ENCODE measurements at regions not wholly inside any gene's neighbourhood (a gene's known extent, or its start where the extent isn't known, plus 50 kb on each side); places are given as distances from the start of the nearest gene placed in this dataset.

DNA sequence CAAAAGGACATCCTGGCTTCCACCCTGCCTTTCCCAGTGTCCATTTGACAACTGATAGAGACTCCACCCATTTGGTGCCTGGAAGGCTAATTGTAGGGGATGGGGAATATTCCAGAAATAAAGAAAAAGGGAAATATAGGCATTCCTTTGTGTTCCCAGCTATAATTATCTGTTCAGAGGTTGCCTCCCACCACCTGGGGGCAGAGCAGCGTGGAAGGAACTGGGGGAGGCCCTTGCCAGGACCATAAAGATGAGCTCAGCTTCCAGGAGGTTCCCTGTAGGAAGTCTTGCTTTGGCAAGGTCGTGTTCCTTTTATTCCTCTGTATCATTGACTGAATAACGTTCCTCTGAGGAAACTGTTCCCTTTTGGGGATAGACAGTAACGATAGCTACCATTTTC lies 214.7 kb downstream of the TFAP2C start:
- no peaks in the 10 kb centered on the region for H3K4me1 Mint-ChIP-seq
- H3K27ac Mint-ChIP-seq: no peak overlapping the region
- H3K9me3 Mint-ChIP-seq: no peaks in the 10 kb centered on the region
- no peaks in the 10 kb centered on the region for H3K36me3 Mint-ChIP-seq
- H3K4me3 Mint-ChIP-seq: no peak overlapping the region
- peaks cover 5% of the 10 kb centered on the region for H3K27me3 Mint-ChIP-seq

- H3K4me1 Mint-ChIP-seq: no peaks in the 10 kb centered on the region
- H3K36me3 Mint-ChIP-seq: no peaks in the 10 kb centered on the region
- no peak overlapping the region for H3K27ac Mint-ChIP-seq
- no peaks in the 10 kb centered on the region for H3K9me3 Mint-ChIP-seq
- H3K27me3 Mint-ChIP-seq: peaks cover 5% of the 10 kb centered on the region
- no peak overlapping the region for H3K4me3 Mint-ChIP-seq
Measured at GRCh38 chr20:56845546-56846086, 216.5 kb downstream of the TFAP2C start.

DNA sequence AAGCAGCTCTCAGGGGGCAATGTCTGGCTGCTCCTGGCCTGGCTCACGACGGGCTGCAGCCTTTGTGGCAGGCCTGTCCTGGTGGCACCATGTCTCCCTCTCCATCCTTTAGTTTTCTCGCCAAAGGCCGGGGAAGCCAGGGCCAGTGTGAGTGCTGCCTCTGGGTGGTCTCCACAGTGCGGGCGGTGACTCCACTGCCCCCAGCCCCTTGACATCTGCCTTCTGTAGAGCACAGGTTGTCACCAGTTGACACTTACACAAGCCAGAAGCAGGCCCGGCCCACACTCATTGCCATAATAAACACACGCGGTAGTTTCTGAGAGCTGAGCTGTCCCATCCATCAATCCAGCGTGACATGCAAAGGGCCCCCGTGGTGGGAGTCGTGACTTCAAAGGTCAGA lies 219.5 kb downstream of the TFAP2C start:
- Mint-ChIP-seq H3K36me3 (no peaks in the 10 kb centered on the region), H3K4me1 (no peaks in the 10 kb centered on the region), H3K27ac (no peak overlapping the region), H3K9me3 (no peaks in the 10 kb centered on the region), H3K4me3 (no peak overlapping the region), H3K27me3 (peaks cover 5% of the 10 kb centered on the region)

DNA sequence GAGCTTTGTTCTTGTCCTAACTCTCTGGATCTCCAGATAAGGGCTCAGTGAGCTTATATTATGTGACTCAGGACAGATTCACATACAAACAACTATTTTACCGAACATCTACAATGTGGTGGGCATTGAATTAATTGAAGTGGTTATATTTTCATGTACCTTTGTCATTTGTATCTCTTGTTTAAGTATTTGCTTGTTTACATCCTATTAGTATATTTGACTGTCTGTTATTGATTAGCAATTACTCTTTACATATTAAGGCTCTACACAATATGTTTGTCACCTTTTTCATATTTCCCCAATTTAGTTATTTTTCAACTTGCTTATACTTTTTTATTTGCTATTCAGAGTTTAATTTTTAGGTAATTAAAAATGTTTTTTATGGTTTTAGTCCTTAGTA lies 222.4 kb downstream of the TFAP2C start:
- H3K4me3 Mint-ChIP-seq: no peak overlapping the region
- H3K4me1 Mint-ChIP-seq: no peaks in the 10 kb centered on the region
- H3K27ac Mint-ChIP-seq: no peak overlapping the region
- no peaks in the 10 kb centered on the region for H3K36me3 Mint-ChIP-seq
- H3K9me3 Mint-ChIP-seq: no peaks in the 10 kb centered on the region
- peaks cover 2% of the 10 kb centered on the region for H3K27me3 Mint-ChIP-seq

GRCh38 chr20:56855708-56856107 lies 226.6 kb downstream of the TFAP2C start:
- Mint-ChIP-seq H3K4me1 (no peaks in the 10 kb centered on the region), H3K4me3 (no peak overlapping the region)

GRCh38 chr20:56857950-56858349 lies 228.8 kb downstream of the TFAP2C start:
- Mint-ChIP-seq H3K4me1 (no peaks in the 10 kb centered on the region), H3K36me3 (no peaks in the 10 kb centered on the region), H3K27me3 (peaks cover 16% of the 10 kb centered on the region), H3K9me3 (no peaks in the 10 kb centered on the region), H3K27ac (no peak overlapping the region), H3K4me3 (no peak overlapping the region)

More at GRCh38 chr20:56855708-56856107, 226.6 kb downstream of the TFAP2C start:
- peaks cover 8% of the 10 kb centered on the region for H3K27me3 Mint-ChIP-seq
- H3K36me3 Mint-ChIP-seq: no peaks in the 10 kb centered on the region
- H3K27ac Mint-ChIP-seq: no peak overlapping the region
- no peaks in the 10 kb centered on the region for H3K9me3 Mint-ChIP-seq

- no peaks in the 10 kb centered on the region for H3K4me1 Mint-ChIP-seq
- H3K9me3 Mint-ChIP-seq: no peaks in the 10 kb centered on the region
- H3K27ac Mint-ChIP-seq: no peak overlapping the region
- H3K4me3 Mint-ChIP-seq: no peak overlapping the region
- peaks cover 22% of the 10 kb centered on the region for H3K27me3 Mint-ChIP-seq
- H3K36me3 Mint-ChIP-seq: no peaks in the 10 kb centered on the region
Measured at GRCh38 chr20:56859039-56859800, 230.1 kb downstream of the TFAP2C start.

DNA sequence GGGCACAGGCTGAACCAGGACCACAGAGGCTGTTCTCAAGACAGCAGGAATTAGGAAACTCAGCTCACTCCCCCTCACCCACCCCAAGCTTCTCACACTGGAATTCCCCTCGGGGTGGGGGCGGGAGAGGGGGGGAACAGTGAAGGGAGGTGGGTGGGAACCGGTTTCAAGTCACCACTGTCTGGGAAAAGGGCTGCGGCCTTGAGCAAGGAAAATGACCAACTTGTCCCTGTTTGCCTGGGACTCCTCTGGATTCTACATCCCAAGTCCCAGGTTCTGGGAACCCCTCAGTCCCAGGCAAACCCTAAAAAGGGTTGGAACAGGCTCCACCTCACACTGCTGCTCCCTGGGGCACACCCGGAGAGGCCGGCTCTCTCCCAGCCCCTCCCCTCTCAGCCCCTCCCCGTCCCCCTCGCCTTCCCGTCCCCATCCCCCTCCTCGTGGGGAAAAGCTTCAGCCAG lies 230.7 kb downstream of the TFAP2C start:
- H3K27ac Mint-ChIP-seq: no peak overlapping the region
- H3K36me3 Mint-ChIP-seq: no peaks in the 10 kb centered on the region
- H3K9me3 Mint-ChIP-seq: no peaks in the 10 kb centered on the region
- peaks cover 22% of the 10 kb centered on the region for H3K27me3 Mint-ChIP-seq
- H3K4me3 Mint-ChIP-seq: no peak overlapping the region
- no peaks in the 10 kb centered on the region for H3K4me1 Mint-ChIP-seq

GRCh38 chr20:56860413-56860812 lies 231.3 kb downstream of the TFAP2C start:
- H3K4me3 Mint-ChIP-seq: no peak overlapping the region
- H3K4me1 Mint-ChIP-seq: no peaks in the 10 kb centered on the region
- no peaks in the 10 kb centered on the region for H3K36me3 Mint-ChIP-seq
- H3K9me3 Mint-ChIP-seq: no peaks in the 10 kb centered on the region
- peaks cover 22% of the 10 kb centered on the region for H3K27me3 Mint-ChIP-seq
- H3K27ac Mint-ChIP-seq: no peak overlapping the region

DNA sequence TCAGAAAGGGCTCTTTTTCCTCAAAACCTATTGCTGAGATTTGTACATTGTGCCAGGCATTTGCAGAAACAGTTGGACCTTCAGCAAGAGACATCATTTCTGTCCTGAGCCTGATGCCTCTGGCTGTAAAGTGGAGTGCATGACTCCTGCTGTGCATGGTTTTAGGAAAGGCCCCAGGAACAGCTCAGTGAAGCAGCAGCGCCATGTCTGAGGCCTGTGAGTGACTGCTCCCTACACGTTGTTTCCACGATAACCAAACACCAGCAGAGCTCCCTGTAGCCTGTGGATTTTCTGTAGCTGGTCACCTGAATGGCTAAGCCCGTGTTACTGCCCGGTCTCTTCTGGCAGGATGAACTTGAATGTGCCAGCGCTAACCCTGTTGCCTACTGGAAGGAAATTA lies 232.5 kb downstream of the TFAP2C start:
- H3K9me3 Mint-ChIP-seq: no peaks in the 10 kb centered on the region
- peaks cover 24% of the 10 kb centered on the region for H3K27me3 Mint-ChIP-seq
- no peaks in the 10 kb centered on the region for H3K4me1 Mint-ChIP-seq
- H3K36me3 Mint-ChIP-seq: no peaks in the 10 kb centered on the region
- no peak overlapping the region for H3K4me3 Mint-ChIP-seq
- H3K27ac Mint-ChIP-seq: no peak overlapping the region

- H3K4me3 Mint-ChIP-seq: no peak overlapping the region
- no peak overlapping the region for H3K27ac Mint-ChIP-seq
Measured at GRCh38 chr20:56865055-56865454, 235.9 kb downstream of the TFAP2C start.

DNA sequence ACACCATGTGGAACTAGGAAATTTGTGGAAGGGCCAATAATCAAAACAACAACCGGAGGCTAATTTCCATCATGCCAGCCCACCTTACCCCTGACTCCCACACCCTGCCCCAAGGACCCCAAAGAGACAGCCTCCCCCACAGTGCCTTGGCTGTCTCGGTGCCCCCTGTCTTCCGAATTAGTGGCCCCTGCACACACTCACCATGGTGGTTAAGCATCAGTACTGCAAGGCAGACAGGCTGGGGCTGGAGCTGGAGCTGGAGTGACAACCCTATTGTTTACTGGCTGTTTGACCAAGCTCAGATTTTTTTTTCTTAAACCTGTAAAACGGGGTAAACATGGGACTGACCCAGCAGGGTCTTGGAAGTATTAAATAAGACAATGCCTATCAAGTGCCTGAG lies 238.0 kb downstream of the TFAP2C start:
- H3K4me1 Mint-ChIP-seq: no peaks in the 10 kb centered on the region
- H3K27ac Mint-ChIP-seq: no peak overlapping the region
- no peaks in the 10 kb centered on the region for H3K9me3 Mint-ChIP-seq
- H3K36me3 Mint-ChIP-seq: no peaks in the 10 kb centered on the region
- H3K27me3 Mint-ChIP-seq: peaks cover 14% of the 10 kb centered on the region
- no peak overlapping the region for H3K4me3 Mint-ChIP-seq

More at GRCh38 chr20:56865055-56865454, 235.9 kb downstream of the TFAP2C start:
- no peaks in the 10 kb centered on the region for H3K9me3 Mint-ChIP-seq
- peaks cover 20% of the 10 kb centered on the region for H3K27me3 Mint-ChIP-seq
- no peaks in the 10 kb centered on the region for H3K4me1 Mint-ChIP-seq
- H3K36me3 Mint-ChIP-seq: no peaks in the 10 kb centered on the region

DNA sequence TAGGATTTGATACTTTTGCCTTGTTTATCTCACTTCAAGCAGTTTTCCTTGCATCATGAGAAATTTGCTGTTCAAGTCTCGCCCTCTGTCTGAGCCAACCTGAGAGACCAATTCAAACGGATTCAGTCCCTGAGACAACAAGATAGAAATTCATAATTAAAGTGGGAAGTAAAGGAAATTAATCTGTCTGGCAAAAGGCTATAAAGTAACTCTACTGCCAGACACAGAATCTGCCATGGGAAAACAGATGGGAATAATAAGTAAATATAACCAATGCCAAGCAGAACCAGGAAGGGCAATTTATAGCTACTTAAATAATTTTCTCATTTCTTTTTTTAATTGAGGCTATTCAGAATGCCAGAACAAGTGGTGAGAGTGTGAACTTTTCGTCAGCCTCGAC lies 239.6 kb downstream of the TFAP2C start:
- Mint-ChIP-seq H3K27ac (no peak overlapping the region), H3K4me1 (no peaks in the 10 kb centered on the region), H3K36me3 (no peaks in the 10 kb centered on the region), H3K9me3 (no peaks in the 10 kb centered on the region), H3K27me3 (peaks cover 4% of the 10 kb centered on the region), H3K4me3 (no peak overlapping the region)

DNA sequence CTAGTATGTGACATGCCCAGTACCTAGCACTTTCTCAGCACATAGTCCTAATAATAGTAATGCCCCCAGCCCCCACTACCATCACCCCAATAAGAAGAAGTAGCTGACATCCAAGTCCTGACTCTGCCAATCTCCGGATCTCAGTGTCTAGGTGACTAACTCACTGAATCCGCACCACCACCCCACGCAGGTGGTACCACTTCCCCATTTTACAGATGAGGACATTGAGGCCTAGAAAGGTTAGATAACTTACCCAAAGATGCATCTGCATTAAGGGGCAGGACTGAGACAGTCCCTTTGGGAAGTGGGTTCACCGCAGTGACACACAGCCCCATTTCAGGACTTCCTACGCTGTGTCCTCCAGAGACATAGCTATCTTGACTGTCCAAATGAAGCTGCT lies 241.2 kb downstream of the TFAP2C start:
- Mint-ChIP-seq H3K9me3 (no peaks in the 10 kb centered on the region), H3K4me3 (no peak overlapping the region), H3K4me1 (no peaks in the 10 kb centered on the region), H3K36me3 (no peaks in the 10 kb centered on the region), H3K27ac (no peak overlapping the region), H3K27me3 (peaks cover 5% of the 10 kb centered on the region)

GRCh38 chr20:56871691-56872090 lies 242.6 kb downstream of the TFAP2C start:
- Mint-ChIP-seq H3K9me3 (no peaks in the 10 kb centered on the region), H3K4me1 (no peaks in the 10 kb centered on the region), H3K4me3 (no peak overlapping the region), H3K27ac (no peak overlapping the region), H3K27me3 (peaks cover 2% of the 10 kb centered on the region), H3K36me3 (no peaks in the 10 kb centered on the region)

DNA sequence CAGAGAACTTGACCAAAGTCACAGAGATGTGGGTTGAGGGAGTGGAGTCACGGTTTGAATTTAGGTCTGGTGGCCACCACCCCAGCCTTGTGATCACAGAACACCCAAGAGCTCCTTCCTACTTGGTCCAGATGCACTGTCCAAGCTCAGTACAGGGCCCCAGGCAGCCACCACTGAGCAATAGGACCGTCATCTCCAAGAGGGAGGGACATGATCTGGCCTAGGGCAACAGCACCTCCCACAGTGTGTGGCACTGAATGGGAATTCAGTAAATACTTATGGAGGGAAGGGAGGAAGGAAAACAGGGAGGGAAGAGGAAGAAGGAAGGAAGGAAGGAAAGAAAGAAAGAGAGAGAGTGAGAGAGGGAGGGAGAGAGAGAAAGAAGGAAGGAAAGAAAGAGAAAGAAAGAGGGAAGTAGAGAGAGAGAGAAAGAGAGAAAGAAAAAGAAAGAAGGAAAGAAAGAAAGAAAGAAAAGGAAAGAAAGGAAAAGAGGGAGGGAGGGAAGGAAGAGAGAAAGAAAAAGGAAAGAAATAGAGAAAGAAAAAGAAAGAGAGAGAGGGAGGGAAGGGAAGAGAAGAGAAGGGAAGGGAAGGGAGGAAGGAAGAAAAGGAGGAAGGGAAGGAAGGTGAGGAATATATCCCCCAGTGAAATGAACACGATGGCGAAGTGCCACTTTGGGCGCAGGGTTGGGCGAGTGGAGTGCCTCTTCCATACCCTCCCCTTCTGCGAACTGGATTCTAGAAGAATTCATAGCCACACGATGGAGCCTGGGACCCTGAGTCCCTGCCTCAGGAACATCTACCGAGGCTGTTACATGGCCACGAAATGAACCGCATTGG lies 243.7 kb downstream of the TFAP2C start:
- Mint-ChIP-seq H3K9me3 (no peaks in the 10 kb centered on the region), H3K27me3 (peaks cover 2% of the 10 kb centered on the region), H3K36me3 (no peaks in the 10 kb centered on the region), H3K27ac (no peak overlapping the region), H3K4me3 (no peak overlapping the region), H3K4me1 (no peaks in the 10 kb centered on the region)
